ENCODE measurements at regions not wholly inside any gene's neighbourhood (a gene's known extent, or its start where the extent isn't known, plus 50 kb on each side); places are given as distances from the start of the nearest gene placed in this dataset.
"Not testable (repeated sequence)": the region's sequence is repeated elsewhere in the genome, so short reads cannot be mapped to it uniquely, and the experiment has no call there.

GRCh38 chr1:102365071-102365470 is 368.3 kb upstream of the OLFM3 start:
- ATAC-seq = no peak

- ATAC-seq = no peak
Observed at GRCh38 chr1:102336602-102337001, 339.9 kb upstream of the OLFM3 start.

- ATAC-seq = no peak
Observed at GRCh38 chr1:102318104-102318806, 321.5 kb upstream of the OLFM3 start.

- no peak for ATAC-seq
Observed at GRCh38 chr1:102315096-102315495, 318.4 kb upstream of the OLFM3 start.

- no peak for ATAC-seq
Observed at GRCh38 chr1:102296116-102296515, 299.4 kb upstream of the OLFM3 start.

GRCh38 chr1:102282955-102283354 is 286.2 kb upstream of the OLFM3 start:
- no peak for ATAC-seq

GRCh38 chr1:102262994-102263393 is 266.3 kb upstream of the OLFM3 start:
- ATAC-seq = no peak

- no peak for ATAC-seq
Observed at GRCh38 chr1:102252731-102253505, 256.2 kb upstream of the OLFM3 start.

GRCh38 chr1:102241431-102242338 is 245.0 kb upstream of the OLFM3 start:
- no peak for ATAC-seq

GRCh38 chr1:102239247-102239646 is 242.5 kb upstream of the OLFM3 start:
- ATAC-seq = no peak

- no peak for ATAC-seq
Observed at GRCh38 chr1:102234753-102235359, 238.1 kb upstream of the OLFM3 start.

- no peak for ATAC-seq
Observed at GRCh38 chr1:102219463-102219862, 222.7 kb upstream of the OLFM3 start.

- not testable (repeated sequence) for ATAC-seq
Observed at GRCh38 chr1:102210891-102211290, 214.2 kb upstream of the OLFM3 start.

GRCh38 chr1:102191723-102192122 is 195.0 kb upstream of the OLFM3 start:
- no peak for ATAC-seq

GRCh38 chr1:102190429-102190828 is 193.7 kb upstream of the OLFM3 start:
- no peak for ATAC-seq

- no peak for ATAC-seq
Observed at GRCh38 chr1:102186536-102186935, 189.8 kb upstream of the OLFM3 start.

GRCh38 chr1:102185260-102185659 is 188.5 kb upstream of the OLFM3 start:
- ATAC-seq = no peak

- no peak for ATAC-seq
Observed at GRCh38 chr1:102184477-102184876, 187.8 kb upstream of the OLFM3 start.

- no peak for ATAC-seq
Observed at GRCh38 chr1:102183711-102184110, 187.0 kb upstream of the OLFM3 start.

GRCh38 chr1:102182603-102183260 is 186.0 kb upstream of the OLFM3 start:
- no peak for ATAC-seq

GRCh38 chr1:102181341-102181740 is 184.6 kb upstream of the OLFM3 start:
- no peak for ATAC-seq

GRCh38 chr1:102178480-102178879 is 181.8 kb upstream of the OLFM3 start:
- ATAC-seq = no peak

Measured in esophagus mucosa (tissue), 1 donor.